ENCODE measurements at regions not wholly inside any gene's neighbourhood (a gene's known extent, or its start where the extent isn't known, plus 50 kb on each side); places are given as distances from the start of the nearest gene placed in this dataset.

DNA sequence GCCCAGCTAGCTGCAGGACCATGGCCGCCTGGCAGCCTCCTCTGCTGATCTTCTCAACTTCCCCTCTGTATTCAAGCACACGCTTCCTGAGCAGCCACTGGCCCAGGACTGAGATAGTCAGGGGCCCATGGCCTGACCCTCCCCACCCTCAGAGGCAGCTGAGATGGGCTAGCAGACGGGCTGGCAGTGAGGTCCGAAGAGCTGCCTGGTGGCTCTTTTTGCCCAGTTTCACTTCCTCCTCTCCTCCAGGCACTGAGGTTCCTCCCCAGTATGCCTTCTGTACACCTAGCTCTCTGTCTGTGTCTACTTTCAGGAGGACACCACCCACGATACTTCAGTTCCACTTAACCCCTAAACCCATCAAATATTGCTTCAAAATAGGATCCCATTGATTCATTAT is 395.6 kb downstream of the TNS3 start:
- Histone ChIP-seq H3K9me3 (no peaks in the 10 kb centered on the region), H3K27ac (peak overlapping the region in 1 of 2 donors; percentile 71), H3K36me3 (no peaks in the 10 kb centered on the region), H3K27me3 (no peaks in the 10 kb centered on the region), H3K4me1 (peaks cover 4 to 6% of the 10 kb centered on the region in 2 donors), H3K4me3 (no peak overlapping the region)
- DNase-seq, result no peak
- TF ChIP-seq, protein P1, sequence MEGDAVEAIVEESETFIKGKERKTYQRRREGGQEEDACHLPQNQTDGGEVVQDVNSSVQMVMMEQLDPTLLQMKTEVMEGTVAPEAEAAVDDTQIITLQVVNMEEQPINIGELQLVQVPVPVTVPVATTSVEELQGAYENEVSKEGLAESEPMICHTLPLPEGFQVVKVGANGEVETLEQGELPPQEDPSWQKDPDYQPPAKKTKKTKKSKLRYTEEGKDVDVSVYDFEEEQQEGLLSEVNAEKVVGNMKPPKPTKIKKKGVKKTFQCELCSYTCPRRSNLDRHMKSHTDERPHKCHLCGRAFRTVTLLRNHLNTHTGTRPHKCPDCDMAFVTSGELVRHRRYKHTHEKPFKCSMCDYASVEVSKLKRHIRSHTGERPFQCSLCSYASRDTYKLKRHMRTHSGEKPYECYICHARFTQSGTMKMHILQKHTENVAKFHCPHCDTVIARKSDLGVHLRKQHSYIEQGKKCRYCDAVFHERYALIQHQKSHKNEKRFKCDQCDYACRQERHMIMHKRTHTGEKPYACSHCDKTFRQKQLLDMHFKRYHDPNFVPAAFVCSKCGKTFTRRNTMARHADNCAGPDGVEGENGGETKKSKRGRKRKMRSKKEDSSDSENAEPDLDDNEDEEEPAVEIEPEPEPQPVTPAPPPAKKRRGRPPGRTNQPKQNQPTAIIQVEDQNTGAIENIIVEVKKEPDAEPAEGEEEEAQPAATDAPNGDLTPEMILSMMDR (IDR thresholded peaks at IDR 0.05), result no peak
- TF ChIP-seq POLR2A (IDR thresholded peaks at IDR 0.05), result no peak
- intact Hi-C loops (cut with DNase I; ENCODE audit: low total_unique reads), result no loop called here

DNA sequence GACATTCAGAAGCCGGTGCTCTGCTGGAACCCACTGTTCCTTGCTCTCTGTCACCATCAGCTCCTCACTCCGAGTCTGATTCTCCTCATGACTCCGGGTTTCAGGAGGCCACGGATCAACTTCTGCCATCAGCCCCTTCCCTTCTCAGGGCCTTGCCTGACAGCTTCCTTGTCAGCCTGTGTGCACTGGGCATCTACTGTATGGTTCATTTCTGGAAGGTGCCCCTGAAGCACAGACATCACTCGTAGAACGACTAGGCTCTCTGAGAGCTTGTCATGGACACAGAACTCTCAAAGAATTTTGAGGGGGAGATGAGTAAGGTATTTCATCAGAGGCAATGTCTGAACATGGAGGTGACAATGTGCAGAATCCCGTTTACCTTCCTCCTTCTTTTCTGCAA is 396.1 kb downstream of the TNS3 start:
- Histone ChIP-seq H3K4me1 (peaks cover 4 to 6% of the 10 kb centered on the region in 2 donors), H3K27ac (peak overlapping the region; percentile 28 to 71), H3K9me3 (no peaks in the 10 kb centered on the region), H3K4me3 (no peak overlapping the region), H3K27me3 (no peaks in the 10 kb centered on the region), H3K36me3 (no peaks in the 10 kb centered on the region)
- intact Hi-C loops (cut with DNase I; ENCODE audit: low total_unique reads), result no loop called here
- DNase-seq, result no peak
- TF ChIP-seq POLR2A (IDR thresholded peaks at IDR 0.05), result no peak
- TF ChIP-seq, protein P1 (IDR thresholded peaks at IDR 0.05), result no peak

DNA sequence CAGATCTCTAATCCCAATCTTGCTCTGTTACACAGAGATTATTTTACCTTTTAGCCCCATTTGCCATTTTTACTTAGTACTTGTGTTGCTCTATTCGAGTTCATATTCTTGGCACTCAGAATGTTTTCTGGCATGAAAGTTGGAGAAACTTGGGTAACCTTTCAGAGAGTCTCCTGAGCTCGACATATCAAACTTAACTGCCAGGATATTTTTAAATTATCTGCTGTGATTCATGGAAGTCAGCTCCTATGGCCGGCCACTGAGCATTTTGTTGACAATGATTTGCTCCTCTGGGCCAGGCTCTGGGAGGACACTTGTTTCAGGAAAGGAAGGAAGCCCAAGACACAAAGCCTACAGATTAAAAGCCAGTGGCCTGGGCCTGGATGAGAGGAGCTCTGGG is 396.7 kb downstream of the TNS3 start:
- H3K4me1 ChIP-seq, result peaks cover 6 to 9% of the 10 kb centered on the region in 2 donors
- H3K27me3 ChIP-seq, result no peaks in the 10 kb centered on the region
- no peaks in the 10 kb centered on the region for H3K36me3 ChIP-seq
- no peak for DNase-seq
- intact Hi-C loops (cut with DNase I; ENCODE audit: low total_unique reads), result no loop called here
- H3K9me3 ChIP-seq, result no peaks in the 10 kb centered on the region
- peak overlapping the region; percentile 28 to 71 for H3K27ac ChIP-seq
- H3K4me3 ChIP-seq, result no peak overlapping the region
- TF ChIP-seq, protein P1 (IDR thresholded peaks at IDR 0.05), result no peak
- no peak for TF ChIP-seq POLR2A (IDR thresholded peaks at IDR 0.05)

DNA sequence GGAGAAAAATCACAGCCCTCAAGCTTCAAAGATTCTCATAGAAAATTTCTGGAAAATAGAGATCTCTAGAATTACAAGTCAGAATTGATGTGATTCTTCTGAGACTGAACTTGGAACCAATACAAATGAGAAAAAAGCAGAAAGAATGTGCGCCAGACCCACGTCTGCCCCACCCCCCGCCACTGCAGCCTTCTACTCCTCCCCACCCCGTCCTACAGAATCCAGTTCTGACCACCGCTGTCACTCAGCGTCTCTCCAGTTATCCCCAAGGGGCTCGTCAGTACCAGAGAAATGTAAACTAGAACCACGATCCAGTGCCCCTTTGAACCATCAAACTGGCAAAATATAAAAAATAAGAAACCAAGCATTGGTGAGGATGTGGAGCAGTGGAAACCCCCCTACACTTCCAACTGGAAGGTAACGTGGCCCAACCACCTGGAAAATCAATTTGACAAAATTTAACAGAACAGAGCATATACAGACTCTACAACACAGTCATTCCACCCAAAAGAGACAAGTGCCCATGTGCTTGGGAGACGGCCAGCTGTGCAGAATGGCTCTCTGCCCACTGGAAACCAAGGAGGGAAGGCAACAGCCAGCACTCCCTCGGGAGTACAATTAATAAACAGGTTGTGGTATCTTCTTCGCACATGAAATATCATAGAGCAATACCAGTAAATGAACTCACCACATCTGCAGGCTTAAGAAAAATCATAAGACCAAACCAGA is 397.9 kb downstream of the TNS3 start:
- intact Hi-C loops (cut with DNase I; ENCODE audit: low total_unique reads), result no loop called here
- H3K4me3 ChIP-seq, result no peak overlapping the region
- H3K27me3 ChIP-seq, result no peaks in the 10 kb centered on the region
- no peaks in the 10 kb centered on the region for H3K9me3 ChIP-seq
- peak in 1 of 2 donors; percentile 38 for DNase-seq
- peak overlapping the region; percentile 3 to 21 for H3K27ac ChIP-seq
- H3K4me1 ChIP-seq, result peaks cover 6 to 9% of the 10 kb centered on the region in 2 donors
- TF ChIP-seq, protein P1 (IDR thresholded peaks at IDR 0.05), result no peak
- TF ChIP-seq POLR2A (IDR thresholded peaks at IDR 0.05), result no peak
- no peaks in the 10 kb centered on the region for H3K36me3 ChIP-seq

DNA sequence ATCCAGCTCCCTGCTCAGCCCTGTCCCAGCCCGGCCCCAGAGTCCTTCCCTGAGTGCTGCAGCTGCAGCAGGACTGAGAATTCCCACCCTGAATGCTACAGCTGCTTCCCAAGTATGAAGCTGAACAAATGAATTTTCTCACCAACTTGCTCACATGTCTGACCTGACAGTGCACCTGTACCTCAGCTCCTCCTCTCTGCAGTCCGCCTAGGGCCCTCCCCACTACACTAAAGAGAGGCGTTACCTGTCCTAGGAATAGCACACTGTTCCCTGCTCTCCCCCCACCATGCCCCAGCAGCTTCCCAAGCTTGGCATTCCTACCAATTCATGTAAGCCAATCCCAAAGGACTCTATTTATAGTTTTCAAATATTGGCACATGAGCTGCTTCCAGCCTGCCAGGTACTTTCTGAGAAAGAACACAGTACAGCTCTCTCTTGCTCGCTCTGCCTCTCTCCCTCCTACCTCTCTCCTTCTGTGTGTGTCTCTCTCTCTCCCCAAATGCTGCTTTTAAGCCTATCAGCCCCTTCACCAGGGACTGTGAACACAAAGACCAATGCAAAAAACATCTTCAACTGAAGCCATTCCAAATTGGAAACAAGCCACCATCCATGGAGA is 400.1 kb downstream of the TNS3 start:
- intact Hi-C loops (cut with DNase I; ENCODE audit: low total_unique reads), result no loop called here
- TF ChIP-seq, protein P1 (IDR thresholded peaks at IDR 0.05), result no peak
- no peak for TF ChIP-seq POLR2A (IDR thresholded peaks at IDR 0.05)
- DNase-seq, result no peak
- no peaks in the 10 kb centered on the region for H3K27me3 ChIP-seq
- H3K4me1 ChIP-seq, result peaks cover 6 to 9% of the 10 kb centered on the region in 2 donors
- H3K36me3 ChIP-seq, result no peaks in the 10 kb centered on the region
- no peak overlapping the region for H3K4me3 ChIP-seq
- H3K9me3 ChIP-seq, result no peaks in the 10 kb centered on the region
- H3K27ac ChIP-seq, result peak overlapping the region; percentile 37 to 41
